GM12873 (cell line): ENCODE measurements at regions not wholly inside any gene's neighbourhood (a gene's known extent, or its start where the extent isn't known, plus 50 kb on each side); places are given as distances from the start of the nearest gene placed in this dataset.

Experiments used
- TF ChIP-seq, protein P1 (sequence below): IDR thresholded peaks from 2 replicates; pipeline ENCODE4 v1.5.1; 2012; ENCODE audit warnings: low read depth, mild to moderate bottlenecking, moderate library complexity, low read length, control low read depth; ENCODE audit not compliant: insufficient read depth; ENCODE audit errors: missing control alignments

DNA sequence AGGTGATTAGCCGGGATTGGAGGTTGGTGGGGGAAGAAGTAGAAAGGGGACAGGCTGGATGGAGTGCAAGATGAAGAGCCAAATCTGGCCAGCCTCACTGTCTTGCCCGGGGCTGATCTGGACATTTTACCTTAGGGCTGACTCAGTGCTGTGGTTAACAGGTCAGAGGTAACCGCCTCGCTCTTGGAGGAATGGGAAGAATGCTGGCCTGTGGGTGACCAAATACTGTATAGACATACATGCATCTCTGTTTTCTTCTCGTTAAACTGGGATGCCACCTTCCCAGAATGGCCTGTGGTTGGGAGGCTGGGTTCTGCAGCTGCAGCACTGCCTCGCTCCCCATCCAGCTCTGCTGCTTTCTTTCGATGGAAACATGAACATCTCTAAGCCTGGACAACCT, 120.0 kb downstream of the SEC23IP start:
- TF ChIP-seq, protein P1, sequence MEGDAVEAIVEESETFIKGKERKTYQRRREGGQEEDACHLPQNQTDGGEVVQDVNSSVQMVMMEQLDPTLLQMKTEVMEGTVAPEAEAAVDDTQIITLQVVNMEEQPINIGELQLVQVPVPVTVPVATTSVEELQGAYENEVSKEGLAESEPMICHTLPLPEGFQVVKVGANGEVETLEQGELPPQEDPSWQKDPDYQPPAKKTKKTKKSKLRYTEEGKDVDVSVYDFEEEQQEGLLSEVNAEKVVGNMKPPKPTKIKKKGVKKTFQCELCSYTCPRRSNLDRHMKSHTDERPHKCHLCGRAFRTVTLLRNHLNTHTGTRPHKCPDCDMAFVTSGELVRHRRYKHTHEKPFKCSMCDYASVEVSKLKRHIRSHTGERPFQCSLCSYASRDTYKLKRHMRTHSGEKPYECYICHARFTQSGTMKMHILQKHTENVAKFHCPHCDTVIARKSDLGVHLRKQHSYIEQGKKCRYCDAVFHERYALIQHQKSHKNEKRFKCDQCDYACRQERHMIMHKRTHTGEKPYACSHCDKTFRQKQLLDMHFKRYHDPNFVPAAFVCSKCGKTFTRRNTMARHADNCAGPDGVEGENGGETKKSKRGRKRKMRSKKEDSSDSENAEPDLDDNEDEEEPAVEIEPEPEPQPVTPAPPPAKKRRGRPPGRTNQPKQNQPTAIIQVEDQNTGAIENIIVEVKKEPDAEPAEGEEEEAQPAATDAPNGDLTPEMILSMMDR: no peak

DNA sequence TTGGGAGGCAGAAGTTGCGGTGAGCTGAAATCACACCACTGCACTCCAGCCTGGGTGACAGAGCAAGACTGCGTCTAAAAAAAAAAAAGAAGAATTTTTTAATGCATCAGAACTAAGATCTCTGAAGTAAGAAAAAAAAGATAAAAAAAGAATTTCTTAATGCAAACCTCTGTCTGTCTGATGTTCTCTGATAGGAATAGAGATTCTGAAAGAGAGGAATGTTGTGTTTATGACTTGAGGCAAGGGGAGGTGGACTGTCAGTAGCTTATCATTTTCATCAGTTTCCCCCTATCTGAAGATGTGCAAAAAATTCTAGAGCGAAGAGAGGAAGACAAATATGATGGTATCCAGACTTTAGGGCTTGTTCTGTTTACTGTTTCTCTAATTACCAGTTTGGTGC, 121.5 kb downstream of the SEC23IP start:
- TF ChIP-seq, protein P1: no peak

DNA sequence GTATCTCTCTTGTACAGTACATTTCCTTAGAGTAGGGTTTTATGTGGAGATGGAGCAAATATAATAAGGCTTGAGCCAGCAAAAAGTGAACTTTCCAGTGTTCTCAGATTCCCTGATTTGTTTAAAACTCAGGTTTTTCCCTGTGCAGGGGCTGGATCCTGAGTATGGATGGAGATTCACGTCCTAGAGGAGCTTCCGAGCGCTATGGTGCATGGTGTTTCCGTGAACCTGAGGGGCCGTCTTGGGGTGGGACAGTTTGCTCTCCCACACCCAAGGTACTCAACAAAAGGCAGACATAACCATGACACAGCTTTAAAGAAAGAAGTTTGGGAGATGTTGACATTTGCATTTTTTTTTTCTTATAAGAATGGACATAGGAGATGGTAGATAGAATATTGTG, 122.5 kb downstream of the SEC23IP start:
- TF ChIP-seq, protein P1: no peak

DNA sequence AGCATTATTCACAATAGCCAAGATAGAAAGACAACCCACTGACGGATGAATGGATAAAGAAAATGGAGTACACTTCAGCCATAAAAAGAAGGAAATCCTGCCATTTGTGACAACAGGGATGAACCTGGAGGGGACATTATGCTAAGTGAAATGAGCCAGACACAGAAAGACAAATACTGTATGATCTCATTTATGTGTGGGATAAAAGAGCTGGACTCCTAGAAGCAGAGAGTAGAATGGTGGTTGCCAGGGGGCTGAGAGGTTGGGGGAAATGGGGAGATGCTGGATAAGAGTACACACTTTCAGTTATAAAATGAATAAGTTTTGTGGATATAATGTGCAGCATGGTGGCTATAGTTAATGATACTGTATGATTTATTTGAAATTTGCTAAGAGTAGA, 124.4 kb downstream of the SEC23IP start:
- TF ChIP-seq, protein P1: no peak

DNA sequence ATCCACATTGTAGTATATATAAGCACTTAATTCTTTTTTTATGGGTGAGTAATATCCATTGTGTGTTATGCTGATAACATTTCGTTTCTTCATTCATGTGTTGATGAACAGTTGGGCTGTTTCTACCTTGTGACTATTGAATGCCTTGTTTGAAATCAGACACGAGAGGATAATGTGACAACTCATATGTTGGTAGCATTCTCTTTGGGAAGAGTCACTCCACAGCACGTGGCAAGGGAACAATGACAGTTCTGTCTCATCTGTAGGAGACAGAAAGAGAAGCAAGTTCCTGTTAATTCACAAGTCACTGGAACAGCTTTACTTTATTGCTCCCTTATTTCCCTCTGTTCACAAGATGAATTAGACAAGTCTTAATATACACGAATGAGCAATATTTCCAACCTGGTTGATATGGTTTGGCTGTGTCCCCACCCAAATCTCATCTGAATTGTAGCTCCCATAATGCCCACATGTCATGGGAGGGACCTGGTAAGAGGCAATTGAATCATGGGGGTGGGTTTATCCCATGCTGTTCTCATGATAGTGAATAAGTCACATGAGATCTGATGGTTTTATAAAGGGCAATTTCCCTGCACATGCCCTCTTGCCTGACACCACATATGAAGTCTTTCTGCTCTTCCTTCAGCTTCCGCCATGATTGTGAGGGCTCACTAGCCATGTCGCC, 125.3 kb downstream of the SEC23IP start:
- TF ChIP-seq, protein P1: no peak

DNA sequence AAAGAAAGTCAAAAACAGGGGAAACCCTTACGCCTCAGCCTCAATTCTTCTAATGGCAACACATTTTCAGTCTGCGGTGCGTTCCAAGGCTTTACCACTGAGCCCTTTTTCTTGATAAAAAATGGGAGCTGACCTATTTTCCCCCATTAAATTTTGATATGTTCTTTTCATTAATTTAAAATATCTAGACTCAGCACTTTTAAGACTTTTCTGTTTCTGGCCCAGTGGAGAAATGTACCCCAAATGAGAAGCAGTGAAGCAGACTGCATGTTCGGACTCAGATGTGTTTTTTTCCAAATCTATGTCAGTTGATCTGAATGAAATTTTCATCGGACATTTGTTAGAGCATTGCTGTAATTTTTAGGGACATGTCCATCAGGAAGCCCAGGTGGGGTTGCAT, 126.2 kb downstream of the SEC23IP start:
- TF ChIP-seq, protein P1: no peak

DNA sequence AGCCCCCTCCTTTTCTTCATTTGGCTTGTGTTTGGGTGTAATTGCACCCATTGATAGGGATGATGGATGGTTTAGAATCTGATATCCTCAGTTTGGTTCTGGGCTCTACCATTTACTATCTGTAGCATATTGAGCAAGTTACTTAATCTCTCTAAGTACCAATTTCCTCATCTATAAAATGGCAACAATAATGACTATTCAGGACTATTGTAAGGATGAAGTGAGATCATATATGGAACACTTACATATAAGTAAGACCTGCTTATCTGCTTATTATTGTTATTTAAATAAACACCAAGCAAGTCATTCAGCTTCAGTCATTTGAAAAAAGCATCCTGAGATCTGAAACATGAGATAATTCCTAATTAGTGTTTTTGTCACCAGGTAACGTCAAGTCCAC, 127.0 kb downstream of the SEC23IP start:
- TF ChIP-seq, protein P1: no peak

DNA sequence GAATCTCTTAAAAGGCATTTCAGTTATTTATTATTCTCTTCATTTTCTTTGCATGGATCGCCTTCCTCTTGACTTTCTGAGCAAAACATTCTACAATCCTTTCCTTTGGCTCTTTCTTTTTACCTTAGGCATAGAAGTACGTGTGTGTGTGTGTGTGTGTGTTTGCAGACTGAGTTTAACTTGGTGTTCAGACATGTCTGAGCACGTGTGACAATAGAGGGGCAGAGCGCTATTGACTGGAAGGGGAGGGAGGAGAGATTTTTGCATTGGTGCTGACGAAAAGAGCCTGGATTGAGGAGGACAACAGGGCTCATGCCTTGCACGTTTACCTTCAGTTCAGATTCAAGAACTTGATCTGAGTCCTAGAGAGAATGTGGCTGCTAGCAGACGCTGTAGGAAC, 129.8 kb downstream of the SEC23IP start:
- TF ChIP-seq, protein P1: no peak
